Hepatocyte (in vitro differentiated cells): ENCODE measurements at regions not wholly inside any gene's neighbourhood (a gene's known extent, or its start where the extent isn't known, plus 50 kb on each side); places are given as distances from the start of the nearest gene placed in this dataset.

Experiments
- EZH2phosphoT487 ChIP-seq: fragments of 200-600 bp; sonication (generic); IDR thresholded peaks from one replicate; pipeline ENCODE4 v1.6.1; 2018; ENCODE audit warnings: antibody characterized with exemption, mild to moderate bottlenecking, low read depth, moderate library complexity; ENCODE audit not compliant: unreplicated experiment, severe bottlenecking
- TF ChIP-seq, protein P1 (sequence below): fragments of 200-600 bp; sonication (generic); IDR thresholded peaks from 2 replicates; pipeline ENCODE4 v1.5.1; 2016; ENCODE audit warnings: antibody characterized with exemption, mild to moderate bottlenecking; ENCODE audit not compliant: poor library complexity

DNA sequence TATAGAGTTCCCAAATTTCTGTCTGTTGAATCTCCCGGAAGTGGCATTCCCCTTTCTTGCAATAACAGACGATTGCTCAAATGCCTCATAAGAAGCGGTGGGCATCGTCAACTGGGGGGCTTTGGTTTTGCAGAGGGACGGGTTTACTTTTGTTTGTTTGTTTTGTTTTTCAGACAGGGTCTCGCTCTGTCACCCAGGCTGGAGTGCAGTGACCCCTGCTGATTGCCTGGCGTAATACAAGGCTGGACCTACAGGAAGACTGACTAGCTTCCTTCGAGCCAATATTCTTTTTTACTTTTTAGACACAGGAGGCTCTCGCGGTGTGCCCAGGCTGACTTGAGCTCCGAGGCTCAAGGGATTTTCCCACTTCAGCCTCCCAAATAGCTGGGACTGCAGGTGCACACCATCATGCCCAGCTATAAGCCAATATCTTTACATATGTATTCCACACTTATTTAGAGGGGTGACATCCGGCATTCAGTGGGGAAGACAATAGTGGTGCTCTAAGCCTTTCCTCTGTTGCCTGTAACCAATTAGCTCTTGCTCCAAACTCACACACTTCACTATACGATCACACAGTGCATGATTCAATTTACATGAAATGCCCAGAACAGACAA lies 58.1 kb downstream of the FHIP2A start:
- TF ChIP-seq, protein P1, sequence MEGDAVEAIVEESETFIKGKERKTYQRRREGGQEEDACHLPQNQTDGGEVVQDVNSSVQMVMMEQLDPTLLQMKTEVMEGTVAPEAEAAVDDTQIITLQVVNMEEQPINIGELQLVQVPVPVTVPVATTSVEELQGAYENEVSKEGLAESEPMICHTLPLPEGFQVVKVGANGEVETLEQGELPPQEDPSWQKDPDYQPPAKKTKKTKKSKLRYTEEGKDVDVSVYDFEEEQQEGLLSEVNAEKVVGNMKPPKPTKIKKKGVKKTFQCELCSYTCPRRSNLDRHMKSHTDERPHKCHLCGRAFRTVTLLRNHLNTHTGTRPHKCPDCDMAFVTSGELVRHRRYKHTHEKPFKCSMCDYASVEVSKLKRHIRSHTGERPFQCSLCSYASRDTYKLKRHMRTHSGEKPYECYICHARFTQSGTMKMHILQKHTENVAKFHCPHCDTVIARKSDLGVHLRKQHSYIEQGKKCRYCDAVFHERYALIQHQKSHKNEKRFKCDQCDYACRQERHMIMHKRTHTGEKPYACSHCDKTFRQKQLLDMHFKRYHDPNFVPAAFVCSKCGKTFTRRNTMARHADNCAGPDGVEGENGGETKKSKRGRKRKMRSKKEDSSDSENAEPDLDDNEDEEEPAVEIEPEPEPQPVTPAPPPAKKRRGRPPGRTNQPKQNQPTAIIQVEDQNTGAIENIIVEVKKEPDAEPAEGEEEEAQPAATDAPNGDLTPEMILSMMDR: peak; percentile 56
- no peak for TF ChIP-seq EZH2phosphoT487
